Heart right ventricle (tissue), 16 donors: ENCODE measurements at regions not wholly inside any gene's neighbourhood (a gene's known extent, or its start where the extent isn't known, plus 50 kb on each side); places are given as distances from the start of the nearest gene placed in this dataset.

Source experiments
- ATAC-seq, 8 donors: fragments of 200-7000 bp; cut with Tn5 transposase; one replicate each; pipeline ENCODE4 v1.9.1; 2020; ENCODE audit warnings: mild to moderate bottlenecking in 8 of 8, moderate library complexity in 8 of 8, moderate number of reproducible peaks in 1 of 8
- DNase-seq, 2 donors: peaks; one replicate each; pipeline ENCODE4 v3.0.0-alpha.2; 2020
- H3K27ac ChIP-seq, 10 donors: fragments of 200-600 bp; sonication (generic) in 2 of 10; one replicate each; pipeline versions ENCODE4 v1.5.0 to v1.8.0; 2020 to 2022; ENCODE audit warnings: mild to moderate bottlenecking in 3 of 10
- H3K27me3 ChIP-seq, 7 donors: fragments of 200-600 bp; one replicate each; pipeline ENCODE4 v1.8.0; 2021 to 2022; ENCODE audit warnings: mild to moderate bottlenecking in 2 of 7
- H3K36me3 ChIP-seq, 9 donors: fragments of 200-600 bp; sonication (generic) in 1 of 9; one replicate each; pipeline versions ENCODE4 v1.5.0 to v1.8.0; 2020 to 2022; ENCODE audit warnings: mild to moderate bottlenecking in 2 of 9
- H3K4me1 ChIP-seq, 9 donors: fragments of 200-600 bp; sonication (generic) in 1 of 9; one replicate each; pipeline versions ENCODE4 v1.5.0 to v1.8.0; 2020 to 2022; ENCODE audit warnings: mild to moderate bottlenecking in 4 of 9
- H3K4me3 ChIP-seq, 10 donors: fragments of 200-600 bp; sonication (generic) in 2 of 10; one replicate each; pipeline versions ENCODE4 v1.5.0 to v1.8.0; 2020 to 2022; ENCODE audit warnings: mild to moderate bottlenecking in 7 of 10, moderate library complexity in 2 of 10
- H3K9me3 ChIP-seq, 11 donors: fragments of 200-600 bp in 10 of 11; sonication (generic) in 2 of 11; one replicate each; pipeline versions ENCODE4 v1.5.0 to v1.8.0; 2013 to 2022; ENCODE audit warnings: mild to moderate bottlenecking in 2 of 11, control low read depth in 1 of 11, moderate library complexity in 1 of 11
- CTCF ChIP-seq, 9 donors: fragments of 200-600 bp; sonication (generic) in 2 of 9; IDR thresholded peaks; one replicate each; pipeline versions ENCODE4 v1.5.0 to v1.8.0; 2021 to 2022; ENCODE audit warnings: antibody characterized with exemption in 9 of 9, mild to moderate bottlenecking in 5 of 9, moderate library complexity in 1 of 9
- WGBS, 2 donors: extraction: QIAGEN DNeasy Blood & Tissue Kit; methylation state at CpG; one replicate each; pipeline ENCODE4 v1.1.7; 2013; ENCODE audit warnings: inconsistent platforms in 1 of 2; 5-methylcytosine and 5-hydroxymethylcytosine counted together
- intact Hi-C, 10 donors: fragments of 100-400 bp; cut with DNase I; formaldehyde crosslinking; loops; one replicate each; pipeline versions ENCODE4 v1.11.1 to v1.14.2; 2022
- donor health status: Arrhythmogenic right ventricular cardiomyopathy.
- donor health status: ischemic (EF 13 %, LVEDD 7.1; RV severe dilation, severe dysfunction).
- donor health status: healthy with polysubstance abuse.
- donor health status: DM: no; HTN: yes; CAD: no.
- donor health status: DM: no; HTN: no; CAD: no.
- donor health status: ischemic (EF 25% LVEDD 6.9; RV normal size, moderate dysfunction).
- donor health status: ischemic (EF 25% LVEDD 5.7; RV mildly dilated, moderate dysfunction).
- donor health status: healthy.
- donor health status: DM: yes; HTN: yes; CAD: no.
- donor health status: Ischemic cardiomyopathy.
- donor health status: ischemic (EF 35%, LVEDD 5.7; RV mildly dilated, moderate dysfunction).
- donor health status: nonischemic (EF 11% LVEDD 7.7; RV severe dilation, severe dysfunction).
- donor health status: DM: yes; HTN: yes; CAD: no.
- donor health status: PGD.
- donor health status: ischemic (EF 29% LVEDD 5.4; RV normal size, mild dysfunction).
- donor health status: nonischemic (EF 23%, LVEDD 6.1; RV moderate dilation, normal function).

DNA sequence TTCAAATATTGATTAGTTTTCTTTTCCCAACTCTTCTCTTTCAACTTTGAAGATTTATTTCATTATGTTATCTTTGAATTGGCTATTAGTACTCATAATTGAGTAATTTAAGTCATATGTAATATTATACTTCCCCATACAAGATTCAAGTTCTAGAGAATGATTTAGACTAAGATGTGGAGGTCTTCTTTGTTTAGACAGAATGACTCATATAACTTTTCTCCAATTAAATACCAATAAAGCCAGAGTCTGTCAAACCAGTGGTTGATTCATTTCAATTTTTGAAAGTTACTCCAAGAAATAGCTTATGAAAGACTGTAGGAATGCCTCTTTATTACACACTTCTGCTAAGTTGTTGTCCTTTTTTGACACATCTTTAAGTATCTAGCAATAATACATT lies 115.8 kb upstream of the SLC35F3 start:
- Histone ChIP-seq H3K9me3 (peaks cover 0 to 4% (median 0%) of the 10 kb centered on the region in 11 donors), H3K27me3 (peaks cover 0 to 12% (median 0%) of the 10 kb centered on the region in 7 donors), H3K4me1 (no peaks in the 10 kb centered on the region), H3K4me3 (no peak overlapping the region), H3K27ac (no peak overlapping the region), H3K36me3 (no peaks in the 10 kb centered on the region)
- intact Hi-C loops: loop anchor here in 1 of 10 donors (10.0 kb wide), 1 partner anchor 174 kb away; the partner anchor contains the start of gene KCNK1
- DNase-seq (no peak), ATAC-seq (no peak)
- no peak for TF ChIP-seq CTCF (IDR thresholded peaks at IDR 0.05)

DNA sequence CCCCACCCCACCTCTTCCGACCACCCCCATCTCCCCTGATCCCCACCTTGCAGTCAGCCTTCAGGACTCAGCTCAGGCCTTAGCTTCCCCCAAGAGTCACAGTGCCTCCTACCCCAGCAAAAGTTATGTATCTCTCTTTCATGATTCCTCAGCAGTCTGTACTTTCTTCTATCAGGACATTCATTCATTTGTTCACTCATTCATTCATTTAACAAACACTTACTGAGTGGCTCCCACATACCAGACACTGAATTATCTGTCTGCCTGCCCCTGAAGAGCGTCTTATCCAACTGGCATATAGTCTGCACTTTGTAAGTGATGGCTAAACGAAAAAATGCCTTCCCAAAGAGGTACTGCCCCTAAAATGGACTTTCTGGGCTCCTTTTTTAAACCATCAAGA lies 114.4 kb upstream of the SLC35F3 start:
- Histone ChIP-seq H3K4me1 (no peaks in the 10 kb centered on the region), H3K9me3 (peaks cover 0 to 17% (median 0%) of the 10 kb centered on the region in 11 donors), H3K4me3 (no peak overlapping the region), H3K27me3 (peaks cover 0 to 12% (median 0%) of the 10 kb centered on the region in 7 donors), H3K36me3 (no peaks in the 10 kb centered on the region), H3K27ac (no peak overlapping the region)
- no peak for TF ChIP-seq CTCF (IDR thresholded peaks at IDR 0.05)
- WGBS, 2 donors: 62 to 73% methylated on average over 3 of the region's 3 CpGs
- ATAC-seq (no peak), DNase-seq (no peak)
- intact Hi-C loops: loop anchor here in 9 of 10 donors (2.0 to 10.0 kb wide), 10 partner anchors 273 to 395 kb away; no protein-coding TSS in a partner anchor

DNA sequence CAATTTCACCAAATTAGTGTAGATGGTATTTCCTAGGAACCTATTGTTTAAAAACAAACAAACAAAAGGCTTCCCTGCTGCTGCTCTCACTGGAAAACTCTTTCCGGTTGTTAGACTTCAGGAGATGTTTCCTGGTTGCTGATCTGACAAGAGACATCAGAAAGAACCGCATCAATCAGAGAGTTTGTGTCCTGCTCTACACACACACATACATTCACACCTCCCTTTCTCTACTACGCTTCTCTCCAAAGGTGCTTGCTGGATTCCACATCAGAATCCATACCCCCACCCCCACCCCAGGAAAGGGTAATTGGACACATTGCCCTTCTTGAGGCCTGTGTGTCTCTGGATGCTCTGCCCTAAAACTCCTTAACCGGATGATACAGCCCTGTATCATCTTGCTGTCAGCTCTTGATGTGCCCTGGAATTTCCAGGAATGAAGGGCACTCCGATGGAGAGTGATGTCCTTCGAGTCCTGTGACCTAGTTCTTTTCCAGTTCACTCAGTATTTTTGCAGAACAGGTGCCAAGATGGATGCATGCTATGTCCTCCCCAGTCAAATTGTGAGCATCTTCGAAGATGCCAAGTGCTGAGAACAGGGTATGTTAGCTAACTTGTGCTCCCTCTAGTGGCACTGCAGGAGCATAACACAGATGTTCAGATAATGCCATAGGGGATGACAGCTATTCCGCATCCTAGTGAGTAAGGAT lies 113.7 kb upstream of the SLC35F3 start:
- intact Hi-C loops: loop anchor here in 9 of 10 donors (1.0 to 10.0 kb wide), 11 partner anchors 273 to 396 kb away; no protein-coding TSS in a partner anchor
- Histone ChIP-seq H3K27me3 (peaks cover 0 to 12% (median 0%) of the 10 kb centered on the region in 7 donors), H3K27ac (no peak overlapping the region), H3K4me1 (no peaks in the 10 kb centered on the region), H3K4me3 (no peak overlapping the region), H3K9me3 (peaks cover 0 to 17% (median 0%) of the 10 kb centered on the region in 11 donors), H3K36me3 (no peaks in the 10 kb centered on the region)
- 30 to 33% methylated on average over 8 of the region's 8 CpGs for WGBS, 2 donors
- DNase-seq (peak in 1 of 2 donors; percentile 28), ATAC-seq (peak in 7 of 8 donors; percentile 67 to 88 (median 79))
- TF ChIP-seq CTCF (IDR thresholded peaks at IDR 0.05): peak; percentile 65 to 87 (median 84)

DNA sequence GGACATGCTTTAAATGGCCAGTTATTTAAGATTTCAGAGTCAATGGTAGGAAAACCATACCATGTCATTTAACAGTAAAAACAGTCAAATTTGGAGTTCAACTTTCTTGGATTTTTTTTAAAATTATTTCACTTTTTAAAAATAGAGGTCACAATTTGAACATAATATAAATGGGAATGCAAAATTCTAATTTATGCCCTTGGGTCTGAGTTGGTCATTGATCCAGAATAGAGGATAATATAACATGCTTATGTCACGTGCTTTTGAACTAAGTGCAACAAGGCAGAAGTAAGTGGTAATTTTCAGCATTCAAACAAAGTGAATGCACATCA lies 113.1 kb upstream of the SLC35F3 start:
- ATAC-seq: no peak
- WGBS, 2 donors: 3 to 5% methylated on average over 1 of the region's 1 CpG
- Histone ChIP-seq H3K9me3 (peaks cover 0 to 17% (median 0%) of the 10 kb centered on the region in 11 donors), H3K27ac (no peak overlapping the region), H3K4me3 (no peak overlapping the region), H3K27me3 (peaks cover 0 to 12% (median 0%) of the 10 kb centered on the region in 7 donors), H3K4me1 (no peaks in the 10 kb centered on the region), H3K36me3 (no peaks in the 10 kb centered on the region)
- intact Hi-C loops: loop anchor here in 9 of 10 donors (1.0 to 10.0 kb wide), 11 partner anchors 273 to 397 kb away; no protein-coding TSS in a partner anchor
- DNase-seq: no peak
- TF ChIP-seq CTCF (IDR thresholded peaks at IDR 0.05): no peak
